ENCODE measurements at regions not wholly inside any gene's neighbourhood (a gene's known extent, or its start where the extent isn't known, plus 50 kb on each side); places are given as distances from the start of the nearest gene placed in this dataset.

DNA sequence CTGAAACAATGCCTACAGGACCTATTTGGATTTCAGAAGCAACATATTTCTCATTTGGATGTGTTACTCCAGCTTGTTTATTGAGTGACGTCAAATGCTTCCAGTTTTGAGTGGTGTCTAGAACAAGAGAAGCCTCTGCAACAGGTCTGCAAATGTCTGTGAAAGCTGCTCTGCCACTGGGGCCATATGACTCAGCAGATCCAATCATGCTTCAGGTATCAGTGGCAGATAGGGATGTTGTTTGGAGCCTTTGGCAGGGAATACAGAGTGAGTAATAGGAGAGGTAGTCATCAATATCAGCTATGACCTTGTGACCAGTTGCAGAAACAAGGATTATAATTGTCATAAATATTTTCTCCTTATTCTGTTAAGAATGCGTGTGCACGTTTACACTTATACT lies 141.1 kb upstream of the ZXDA start:
- no peak overlapping the region for H3K27ac ChIP-seq (ENCODE audit: insufficient read depth, low read length, poor library complexity, severe bottlenecking)
- no peak overlapping the region for H3K4me3 Mint-ChIP-seq
- H3K27me3 Mint-ChIP-seq, result peaks cover 7% of the 10 kb centered on the region
- no peaks in the 10 kb centered on the region for H3K4me1 Mint-ChIP-seq
- no peak for ATAC-seq (ENCODE audit: low read depth in 2 of 2)
- H3K4me3 ChIP-seq (ENCODE audit: low read depth, low read length), result no peak overlapping the region
- no peak for DNase-seq
- H3K36me3 Mint-ChIP-seq, result no peaks in the 10 kb centered on the region
- no peaks in the 10 kb centered on the region for H3K36me3 ChIP-seq (ENCODE audit: control insufficient read depth, insufficient read depth, low read length)
- no peak overlapping the region for H3K27ac Mint-ChIP-seq
- H3K4me1 ChIP-seq (ENCODE audit: control insufficient read depth, insufficient read depth, low read length, poor library complexity, severe bottlenecking), result no peaks in the 10 kb centered on the region
- no peaks in the 10 kb centered on the region for H3K27me3 ChIP-seq (ENCODE audit: control insufficient read depth, insufficient read depth, low read length)
- no peaks in the 10 kb centered on the region for H3K9me3 ChIP-seq (ENCODE audit: control insufficient read depth in 2 of 2, low read length in 2 of 2)
- peaks cover 0 to 7% (median 0%) of the 10 kb centered on the region in 7 donors for H3K9me3 Mint-ChIP-seq

DNA sequence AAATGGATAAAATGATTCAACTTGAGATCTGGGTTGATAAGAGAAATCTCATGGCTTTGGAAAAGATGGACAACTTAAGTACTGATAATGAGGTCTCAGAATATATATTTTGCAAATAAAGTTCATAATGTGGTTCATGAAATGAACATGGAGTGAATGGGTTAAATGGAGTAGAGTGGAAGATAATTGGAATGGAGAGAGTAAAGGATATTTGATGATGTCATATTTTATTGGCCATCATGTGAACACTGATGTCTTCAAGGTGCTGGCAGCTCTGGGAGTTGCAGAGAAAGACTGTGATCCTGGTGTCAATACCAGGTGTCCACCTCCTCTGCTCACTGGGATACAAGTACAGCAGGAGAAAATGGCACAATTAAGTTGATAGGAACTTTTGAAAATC lies 133.9 kb upstream of the ZXDA start:
- H3K9me3 ChIP-seq (ENCODE audit: control insufficient read depth in 2 of 2, low read length in 2 of 2), result no peaks in the 10 kb centered on the region
- Mint-ChIP-seq H3K36me3 (no peaks in the 10 kb centered on the region), H3K9me3 (peaks cover 0 to 13% (median 1%) of the 10 kb centered on the region in 7 donors), H3K4me3 (no peak overlapping the region), H3K4me1 (no peaks in the 10 kb centered on the region), H3K27ac (no peak overlapping the region), H3K27me3 (no peaks in the 10 kb centered on the region)
- no peak overlapping the region for H3K4me3 ChIP-seq (ENCODE audit: low read depth, low read length)
- DNase-seq (no peak), ATAC-seq (ENCODE audit: low read depth in 2 of 2) (no peak)
- H3K36me3 ChIP-seq (ENCODE audit: control insufficient read depth, insufficient read depth, low read length), result no peaks in the 10 kb centered on the region
- no peaks in the 10 kb centered on the region for H3K4me1 ChIP-seq (ENCODE audit: control insufficient read depth, insufficient read depth, low read length, poor library complexity, severe bottlenecking)
- H3K27me3 ChIP-seq (ENCODE audit: control insufficient read depth, insufficient read depth, low read length), result no peaks in the 10 kb centered on the region
- no peak overlapping the region for H3K27ac ChIP-seq (ENCODE audit: insufficient read depth, low read length, poor library complexity, severe bottlenecking)

DNA sequence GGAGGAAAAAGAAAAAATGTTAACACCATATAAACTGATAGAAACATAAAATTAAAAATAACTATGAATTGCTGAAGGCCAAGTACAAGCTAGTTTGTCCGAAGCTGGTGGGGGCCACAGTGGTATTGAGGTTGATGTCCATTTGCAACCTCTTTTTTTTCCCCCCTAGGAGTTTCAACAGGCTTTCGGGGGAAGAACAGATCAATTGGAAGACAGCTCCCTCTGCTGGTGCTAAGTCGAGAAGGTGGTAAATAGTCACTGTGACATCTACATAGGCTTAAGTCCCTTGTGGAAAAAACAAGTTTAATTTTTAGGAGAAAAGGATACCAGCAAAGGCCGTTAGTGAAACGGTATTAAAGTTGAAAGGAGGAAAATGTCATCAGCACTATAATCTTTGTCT lies 115.7 kb upstream of the ZXDA start:
- Histone ChIP-seq H3K36me3 (ENCODE audit: control insufficient read depth, insufficient read depth, low read length) (no peaks in the 10 kb centered on the region), H3K9me3 (ENCODE audit: control insufficient read depth in 2 of 2, low read length in 2 of 2) (no peaks in the 10 kb centered on the region), H3K27me3 (ENCODE audit: control insufficient read depth, insufficient read depth, low read length) (no peaks in the 10 kb centered on the region), H3K27ac (ENCODE audit: insufficient read depth, low read length, poor library complexity, severe bottlenecking) (no peak overlapping the region), H3K4me1 (ENCODE audit: control insufficient read depth, insufficient read depth, low read length, poor library complexity, severe bottlenecking) (no peaks in the 10 kb centered on the region), H3K4me3 (ENCODE audit: low read depth, low read length) (no peak overlapping the region)
- H3K27ac Mint-ChIP-seq, result no peak overlapping the region
- no peaks in the 10 kb centered on the region for H3K27me3 Mint-ChIP-seq
- H3K9me3 Mint-ChIP-seq, result no peaks in the 10 kb centered on the region
- H3K4me3 Mint-ChIP-seq, result no peak overlapping the region
- no peaks in the 10 kb centered on the region for H3K36me3 Mint-ChIP-seq
- H3K4me1 Mint-ChIP-seq, result peaks cover 0 to 5% (median 0%) of the 10 kb centered on the region in 4 donors
- DNase-seq, result peak; percentile 2 to 50 (median 26)
- no peak for ATAC-seq (ENCODE audit: low read depth in 2 of 2)

DNA sequence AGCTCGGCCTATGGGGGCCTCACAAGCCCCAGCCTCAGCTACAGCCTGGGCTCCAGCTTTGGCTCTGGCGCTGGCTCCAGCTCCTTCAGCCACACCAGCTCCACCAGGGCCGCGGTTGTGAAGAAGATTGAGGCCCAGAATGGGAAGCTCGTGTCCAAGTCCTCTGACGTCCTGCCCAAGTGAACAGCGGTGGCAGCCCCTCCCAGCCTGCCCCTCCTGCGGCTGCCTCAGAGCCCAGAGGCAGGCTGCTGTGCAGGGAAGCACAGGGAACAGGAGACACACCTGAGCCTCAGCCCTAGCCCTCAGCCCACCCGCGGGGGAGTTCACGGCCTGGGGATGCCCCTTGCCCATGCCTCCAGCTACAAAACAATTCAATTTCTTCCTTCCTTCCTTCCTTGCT lies 75.7 kb upstream of the ZXDA start:
- ATAC-seq (ENCODE audit: low read depth in 2 of 2) (no peak), DNase-seq (no peak)
- Mint-ChIP-seq H3K27ac (no peak overlapping the region), H3K36me3 (no peaks in the 10 kb centered on the region), H3K9me3 (peaks cover 0 to 9% (median 4%) of the 10 kb centered on the region in 7 donors), H3K4me3 (no peak overlapping the region), H3K4me1 (no peaks in the 10 kb centered on the region), H3K27me3 (no peaks in the 10 kb centered on the region)
- H3K4me1 ChIP-seq (ENCODE audit: control insufficient read depth, insufficient read depth, low read length, poor library complexity, severe bottlenecking), result no peaks in the 10 kb centered on the region
- H3K36me3 ChIP-seq (ENCODE audit: control insufficient read depth, insufficient read depth, low read length), result no peaks in the 10 kb centered on the region
- no peak overlapping the region for H3K27ac ChIP-seq (ENCODE audit: insufficient read depth, low read length, poor library complexity, severe bottlenecking)
- no peak overlapping the region for H3K4me3 ChIP-seq (ENCODE audit: low read depth, low read length)
- H3K27me3 ChIP-seq (ENCODE audit: control insufficient read depth, insufficient read depth, low read length), result no peaks in the 10 kb centered on the region
- no peaks in the 10 kb centered on the region for H3K9me3 ChIP-seq (ENCODE audit: control insufficient read depth in 2 of 2, low read length in 2 of 2)

DNA sequence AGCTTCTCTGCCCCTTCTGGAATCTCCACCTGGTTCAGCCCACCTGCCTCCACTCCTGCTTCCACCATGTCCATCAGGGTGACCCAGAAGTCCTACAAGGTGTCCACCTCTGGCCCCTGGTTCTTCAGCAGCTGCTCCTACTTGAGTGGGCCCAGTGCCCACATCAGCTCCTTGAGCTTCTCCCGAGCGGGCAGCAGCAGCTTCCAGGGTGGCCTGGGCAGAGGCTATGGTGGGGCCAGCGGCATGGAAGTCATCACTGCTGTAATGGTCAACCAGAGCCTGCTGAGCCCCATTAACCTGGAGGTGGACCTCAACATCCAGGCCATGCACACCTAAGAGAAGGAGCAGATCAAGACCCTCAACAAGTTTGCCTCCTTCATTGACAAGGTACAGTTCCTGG lies 74.4 kb upstream of the ZXDA start:
- Histone ChIP-seq H3K4me3 (ENCODE audit: low read depth, low read length) (no peak overlapping the region), H3K27ac (ENCODE audit: insufficient read depth, low read length, poor library complexity, severe bottlenecking) (no peak overlapping the region), H3K9me3 (ENCODE audit: control insufficient read depth in 2 of 2, low read length in 2 of 2) (no peaks in the 10 kb centered on the region), H3K27me3 (ENCODE audit: control insufficient read depth, insufficient read depth, low read length) (no peaks in the 10 kb centered on the region), H3K4me1 (ENCODE audit: control insufficient read depth, insufficient read depth, low read length, poor library complexity, severe bottlenecking) (no peaks in the 10 kb centered on the region), H3K36me3 (ENCODE audit: control insufficient read depth, insufficient read depth, low read length) (no peaks in the 10 kb centered on the region)
- Mint-ChIP-seq H3K4me1 (no peaks in the 10 kb centered on the region), H3K27me3 (no peaks in the 10 kb centered on the region), H3K27ac (no peak overlapping the region), H3K4me3 (no peak overlapping the region), H3K9me3 (peaks cover 0 to 8% (median 4%) of the 10 kb centered on the region in 7 donors), H3K36me3 (no peaks in the 10 kb centered on the region)
- no peak for DNase-seq
- no peak for ATAC-seq (ENCODE audit: low read depth in 2 of 2)

DNA sequence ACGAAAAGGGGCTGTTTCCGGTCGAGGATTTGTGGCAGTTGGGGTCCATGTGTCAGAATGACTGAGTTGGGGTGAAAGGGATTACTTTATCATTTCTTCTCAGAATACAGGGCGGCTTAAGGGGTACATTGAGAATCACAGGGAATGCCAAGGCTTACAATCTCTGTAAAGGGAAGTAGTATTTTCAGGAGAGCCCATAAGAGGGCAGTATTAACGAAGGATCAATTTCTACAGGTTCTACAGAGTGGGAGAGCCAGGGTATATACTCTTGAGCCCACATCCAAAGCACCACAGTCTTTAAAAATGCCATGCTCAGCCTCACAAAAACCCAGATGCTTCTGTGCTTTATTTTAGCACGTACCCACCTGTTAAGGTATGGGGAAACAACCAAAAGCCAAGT lies 67.7 kb upstream of the ZXDA start:
- H3K36me3 Mint-ChIP-seq, result no peaks in the 10 kb centered on the region
- ATAC-seq (ENCODE audit: low read depth in 2 of 2) (no peak), DNase-seq (no peak)
- Histone ChIP-seq H3K27me3 (ENCODE audit: control insufficient read depth, insufficient read depth, low read length) (no peaks in the 10 kb centered on the region), H3K4me3 (ENCODE audit: low read depth, low read length) (no peak overlapping the region), H3K27ac (ENCODE audit: insufficient read depth, low read length, poor library complexity, severe bottlenecking) (no peak overlapping the region), H3K4me1 (ENCODE audit: control insufficient read depth, insufficient read depth, low read length, poor library complexity, severe bottlenecking) (no peaks in the 10 kb centered on the region), H3K36me3 (ENCODE audit: control insufficient read depth, insufficient read depth, low read length) (no peaks in the 10 kb centered on the region), H3K9me3 (ENCODE audit: control insufficient read depth in 2 of 2, low read length in 2 of 2) (no peaks in the 10 kb centered on the region)
- H3K27ac Mint-ChIP-seq, result no peak overlapping the region
- H3K4me1 Mint-ChIP-seq, result no peaks in the 10 kb centered on the region
- no peaks in the 10 kb centered on the region for H3K9me3 Mint-ChIP-seq
- H3K4me3 Mint-ChIP-seq, result no peak overlapping the region
- H3K27me3 Mint-ChIP-seq, result no peaks in the 10 kb centered on the region

DNA sequence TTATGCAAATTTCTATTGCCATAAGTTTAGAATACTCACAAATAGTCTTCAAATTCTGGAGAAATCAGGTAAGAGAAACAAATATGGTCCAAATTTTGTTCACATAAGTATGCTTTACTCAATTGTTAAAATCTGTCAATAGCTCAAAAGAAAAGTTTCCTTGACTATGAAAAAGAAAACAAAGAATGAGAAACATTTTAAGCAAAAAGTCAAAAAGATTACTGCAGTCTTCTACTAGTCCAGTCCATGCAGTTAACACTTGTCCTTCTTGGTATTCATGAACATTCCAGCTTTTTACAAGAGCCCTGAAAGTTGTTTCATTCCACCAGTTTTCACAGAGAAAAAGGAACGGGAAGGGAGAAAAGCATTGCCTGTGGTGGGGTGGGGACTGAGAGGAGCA lies 54.7 kb upstream of the ZXDA start:
- Mint-ChIP-seq H3K9me3 (peaks cover 0 to 23% (median 4%) of the 10 kb centered on the region in 7 donors), H3K4me1 (no peaks in the 10 kb centered on the region), H3K27ac (no peak overlapping the region), H3K36me3 (no peaks in the 10 kb centered on the region), H3K27me3 (no peaks in the 10 kb centered on the region), H3K4me3 (no peak overlapping the region)
- no peak overlapping the region for H3K27ac ChIP-seq (ENCODE audit: insufficient read depth, low read length, poor library complexity, severe bottlenecking)
- H3K27me3 ChIP-seq (ENCODE audit: control insufficient read depth, insufficient read depth, low read length), result no peaks in the 10 kb centered on the region
- no peaks in the 10 kb centered on the region for H3K4me1 ChIP-seq (ENCODE audit: control insufficient read depth, insufficient read depth, low read length, poor library complexity, severe bottlenecking)
- peaks cover 0 to 5% of the 10 kb centered on the region in 2 experiments for H3K9me3 ChIP-seq (ENCODE audit: control insufficient read depth in 2 of 2, low read length in 2 of 2)
- ATAC-seq (ENCODE audit: low read depth in 2 of 2) (no peak), DNase-seq (no peak)
- no peak overlapping the region for H3K4me3 ChIP-seq (ENCODE audit: low read depth, low read length)
- no peaks in the 10 kb centered on the region for H3K36me3 ChIP-seq (ENCODE audit: control insufficient read depth, insufficient read depth, low read length)

All from CD4-positive, CD25-positive, alpha-beta regulatory T cell (primary cell).